GM18858 (cell line): ENCODE measurements at regions not wholly inside any gene's neighbourhood (a gene's known extent, or its start where the extent isn't known, plus 50 kb on each side); places are given as distances from the start of the nearest gene placed in this dataset.

Source experiments
- ATAC-seq: cut with Tn5 transposase; IDR thresholded peaks from one replicate; pipeline ENCODE4 v1.9.1; 2021; ENCODE audit not compliant: unreplicated experiment

GRCh38 chr9:87437966-87438365 lies 59.7 kb upstream of the DAPK1 start:
- no peak for ATAC-seq

GRCh38 chr9:87441251-87441650 lies 56.4 kb upstream of the DAPK1 start:
- no peak for ATAC-seq

- no peak for ATAC-seq
These were observed 55.2 kb upstream of the DAPK1 start for GRCh38 chr9:87442451-87442850.

- ATAC-seq, result no peak
These were observed 54.7 kb upstream of the DAPK1 start for GRCh38 chr9:87443006-87443405.

- ATAC-seq, result no peak
These were observed 54.2 kb upstream of the DAPK1 start for GRCh38 chr9:87443461-87443860.

- ATAC-seq, result peak; percentile 91
These were observed 52.0 kb upstream of the DAPK1 start for GRCh38 chr9:87445646-87446045.

- ATAC-seq, result no peak
These were observed 51.1 kb upstream of the DAPK1 start for GRCh38 chr9:87446527-87446926.

- no peak for ATAC-seq
These were observed 49.9 kb upstream of the DAPK1 start for GRCh38 chr9:87447547-87448432.
